Activated CD8-positive, alpha-beta memory T cell treated with anti-CD3 and anti-CD28 coated beads, Interleukin-2, amount 10 ng/mL, durations not matched to agents 7 days and 5 days (primary cell): ENCODE measurements at regions not wholly inside any gene's neighbourhood (a gene's known extent, or its start where the extent isn't known, plus 50 kb on each side); places are given as distances from the start of the nearest gene placed in this dataset.

Experiments
- ATAC-seq: fragments of 150-1000 bp; cut with Tn5 transposase; one replicate; pipeline ENCODE4 v1.10.0; 2021; ENCODE audit warnings: moderate library complexity
- CTCF ChIA-PET: fragments of 350-600 bp; sonication (Branson Sonifier 250); formaldehyde crosslinking; loops from one replicate; lab custom pipeline; 2021; ENCODE audit warnings: antibody characterized with exemption; lab: Charles Lee
- DNase-seq: peaks from one replicate; pipeline ENCODE4 v3.0.0-alpha.2; 2020
- H3K27ac Mint-ChIP-seq: one replicate; pipeline ENCODE4 v1.8.0; 2021; ENCODE audit warnings: mild to moderate bottlenecking, mixed read lengths
- H3K27me3 Mint-ChIP-seq: one replicate; pipeline ENCODE4 v1.8.0; 2021; ENCODE audit warnings: mixed read lengths
- H3K36me3 Mint-ChIP-seq: one replicate; pipeline ENCODE4 v1.8.0; 2021; ENCODE audit warnings: mild to moderate bottlenecking, mixed read lengths
- H3K4me1 Mint-ChIP-seq: one replicate; pipeline ENCODE4 v1.8.0; 2021; ENCODE audit warnings: mixed read lengths
- H3K4me3 Mint-ChIP-seq: one replicate; pipeline ENCODE4 v1.8.0; 2021; ENCODE audit warnings: mild to moderate bottlenecking, moderate library complexity, mixed read lengths
- H3K9me3 Mint-ChIP-seq: one replicate; pipeline ENCODE4 v1.8.0; 2022; ENCODE audit warnings: low read depth, mixed read lengths

DNA sequence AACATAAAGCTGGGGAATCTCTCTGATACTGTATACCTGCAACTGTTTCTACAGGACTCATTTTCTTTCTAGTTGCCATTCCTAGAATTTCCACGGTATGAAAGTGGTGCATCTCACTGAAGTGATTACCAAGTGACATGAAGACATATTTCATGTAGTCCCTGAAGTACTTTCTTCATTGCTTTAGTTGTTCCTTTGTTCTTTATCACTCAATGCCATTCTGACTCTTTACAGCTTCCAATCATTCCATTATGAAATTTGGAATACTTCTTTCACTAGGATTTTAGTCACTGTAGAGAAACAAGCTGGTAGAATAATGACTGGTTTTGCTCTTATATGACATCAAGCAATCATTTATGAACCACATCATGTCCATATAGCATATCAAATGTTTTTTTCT is 645.1 kb downstream of the CDH18 start:
- CTCF ChIA-PET: no interaction called here
- no peak for ATAC-seq
- no peaks in the 10 kb centered on the region for H3K4me1 Mint-ChIP-seq

DNA sequence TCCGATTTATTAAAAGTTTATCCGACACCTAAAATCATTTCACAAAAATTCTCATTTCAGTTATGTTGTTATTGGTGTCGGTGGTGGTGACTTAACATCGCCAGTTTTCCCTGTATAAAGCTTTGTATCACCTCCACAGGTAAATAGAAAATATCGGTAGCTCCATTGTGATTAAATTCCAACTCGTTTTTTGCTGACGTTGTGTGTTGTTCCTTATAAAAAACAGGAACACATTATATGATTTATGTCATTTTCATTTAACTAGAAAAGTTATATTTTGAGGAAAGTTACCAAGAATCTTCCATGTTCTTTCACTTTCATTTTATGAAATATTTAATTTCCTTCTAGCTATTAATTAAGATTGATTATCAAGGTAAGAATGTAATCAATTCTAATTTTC is 635.9 kb downstream of the CDH18 start:
- CTCF ChIA-PET: no interaction called here
- H3K4me1 Mint-ChIP-seq: no peaks in the 10 kb centered on the region
- H3K36me3 Mint-ChIP-seq: no peaks in the 10 kb centered on the region
- H3K27me3 Mint-ChIP-seq: no peaks in the 10 kb centered on the region
- H3K27ac Mint-ChIP-seq: no peak overlapping the region
- no peak for ATAC-seq
- H3K4me3 Mint-ChIP-seq: no peak overlapping the region
- no peak for DNase-seq
- H3K9me3 Mint-ChIP-seq: peaks cover 2% of the 10 kb centered on the region

More for the DNA sequence above, 645.1 kb downstream of the CDH18 start:
- Mint-ChIP-seq H3K27me3 (no peaks in the 10 kb centered on the region), H3K36me3 (no peaks in the 10 kb centered on the region), H3K27ac (no peak overlapping the region), H3K4me3 (no peak overlapping the region), H3K9me3 (peaks cover 4% of the 10 kb centered on the region)
- DNase-seq: no peak

DNA sequence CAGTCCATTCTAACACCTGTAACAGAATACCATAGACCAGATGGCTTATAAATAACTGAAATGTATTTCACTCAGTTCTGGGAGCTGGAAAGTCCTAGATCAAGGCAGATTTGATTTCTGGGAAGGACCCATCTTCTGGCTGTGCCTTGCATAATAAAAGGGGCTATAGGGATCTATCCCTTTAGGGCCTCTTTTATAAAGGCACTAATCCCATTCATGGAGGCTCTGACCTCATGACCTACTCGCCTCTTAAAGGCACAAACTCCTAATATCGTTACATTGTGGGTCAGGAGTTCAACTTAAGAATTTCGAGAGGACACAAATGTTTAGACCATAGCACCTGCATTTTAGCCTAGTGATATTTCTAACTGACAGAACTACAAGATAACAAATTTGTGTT is 619.0 kb downstream of the CDH18 start:
- Mint-ChIP-seq H3K27ac (no peak overlapping the region), H3K9me3 (peaks cover 12% of the 10 kb centered on the region), H3K4me1 (no peaks in the 10 kb centered on the region), H3K4me3 (no peak overlapping the region), H3K27me3 (no peaks in the 10 kb centered on the region), H3K36me3 (no peaks in the 10 kb centered on the region)
- ATAC-seq (no peak), DNase-seq (no peak)
- CTCF ChIA-PET: no interaction called here

DNA sequence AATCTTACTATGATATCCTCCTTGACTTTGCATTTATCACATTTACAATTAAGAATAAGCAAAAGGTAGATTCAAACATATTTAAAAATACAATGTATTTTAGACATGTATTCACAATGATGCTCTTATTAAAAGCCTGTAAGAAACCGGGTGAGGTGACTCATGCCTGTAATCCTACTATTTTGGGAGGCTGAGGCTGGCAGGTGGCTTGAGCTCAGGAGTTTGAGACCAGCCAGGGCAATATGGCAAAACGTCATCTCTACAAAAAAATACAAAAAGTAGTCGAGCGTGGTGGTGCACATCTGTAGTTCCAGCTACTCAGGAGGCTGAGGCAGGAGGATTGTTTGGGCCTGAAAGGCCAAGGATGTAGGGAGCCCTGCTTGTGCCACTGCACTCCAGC is 618.4 kb downstream of the CDH18 start:
- peaks cover 12% of the 10 kb centered on the region for H3K9me3 Mint-ChIP-seq
- H3K4me1 Mint-ChIP-seq: no peaks in the 10 kb centered on the region
- H3K27me3 Mint-ChIP-seq: no peaks in the 10 kb centered on the region
- H3K36me3 Mint-ChIP-seq: no peaks in the 10 kb centered on the region
- no peak overlapping the region for H3K27ac Mint-ChIP-seq
- H3K4me3 Mint-ChIP-seq: no peak overlapping the region
- CTCF ChIA-PET: no interaction called here
- no peak for DNase-seq
- ATAC-seq: no peak

DNA sequence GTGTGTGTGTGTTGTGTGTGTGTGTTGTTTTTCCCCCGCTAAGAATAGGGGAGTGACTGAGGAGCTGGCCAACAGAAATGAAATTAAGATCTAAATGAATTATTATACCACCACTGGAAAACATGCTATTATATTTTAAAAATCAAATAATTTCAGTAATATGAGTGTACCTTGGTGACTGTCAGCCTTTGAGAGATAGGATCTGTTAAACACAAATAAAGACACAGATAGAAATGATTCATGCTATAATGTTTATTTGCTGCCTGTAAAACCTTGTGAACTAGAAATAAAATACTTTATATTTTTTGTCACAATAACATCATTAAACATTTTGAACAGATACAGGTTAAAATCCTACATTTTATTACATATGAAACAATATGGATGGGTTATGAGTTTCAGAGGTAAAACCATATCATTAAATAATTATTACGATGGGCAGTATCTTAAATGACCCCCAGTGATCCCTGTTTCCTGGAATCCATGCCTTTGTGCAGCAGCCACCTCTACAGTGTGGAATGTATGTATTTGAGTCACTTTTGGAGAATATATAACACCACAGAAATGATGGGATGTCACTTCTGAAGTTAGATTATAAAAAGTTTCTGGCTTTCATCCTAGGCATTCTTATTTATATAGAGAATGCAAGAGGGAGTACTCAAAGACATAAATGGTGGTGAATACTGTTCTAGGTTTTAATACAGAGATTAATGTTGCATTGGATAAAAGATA is 617.2 kb downstream of the CDH18 start:
- H3K36me3 Mint-ChIP-seq: no peaks in the 10 kb centered on the region
- CTCF ChIA-PET: no interaction called here
- DNase-seq (no peak), ATAC-seq (no peak)
- peaks cover 8% of the 10 kb centered on the region for H3K9me3 Mint-ChIP-seq
- H3K27ac Mint-ChIP-seq: no peak overlapping the region
- H3K4me3 Mint-ChIP-seq: no peak overlapping the region
- no peaks in the 10 kb centered on the region for H3K4me1 Mint-ChIP-seq
- H3K27me3 Mint-ChIP-seq: no peaks in the 10 kb centered on the region

DNA sequence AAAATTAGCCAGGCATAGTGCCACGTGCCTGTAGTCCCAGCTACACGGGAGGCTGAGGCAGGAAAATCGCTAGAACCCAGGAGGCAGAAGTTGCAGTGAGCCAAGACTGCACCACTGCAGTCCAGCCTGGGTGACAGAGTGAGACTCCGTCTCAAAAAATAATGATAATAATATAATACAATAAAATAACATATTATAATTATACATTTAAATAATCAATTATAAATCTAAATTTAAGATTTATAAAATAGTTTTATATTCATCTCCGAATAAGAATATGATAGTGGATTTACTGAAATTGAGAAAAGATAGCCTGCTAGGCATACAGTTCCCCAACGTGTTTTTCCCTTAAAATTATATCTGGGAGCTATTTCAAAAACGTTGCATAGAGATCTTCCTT is 599.6 kb downstream of the CDH18 start:
- Mint-ChIP-seq H3K9me3 (peaks cover 7% of the 10 kb centered on the region), H3K36me3 (no peaks in the 10 kb centered on the region), H3K4me3 (no peak overlapping the region), H3K27me3 (no peaks in the 10 kb centered on the region), H3K4me1 (no peaks in the 10 kb centered on the region), H3K27ac (no peak overlapping the region)
- CTCF ChIA-PET: no interaction called here
- ATAC-seq: no peak
- DNase-seq: no peak

DNA sequence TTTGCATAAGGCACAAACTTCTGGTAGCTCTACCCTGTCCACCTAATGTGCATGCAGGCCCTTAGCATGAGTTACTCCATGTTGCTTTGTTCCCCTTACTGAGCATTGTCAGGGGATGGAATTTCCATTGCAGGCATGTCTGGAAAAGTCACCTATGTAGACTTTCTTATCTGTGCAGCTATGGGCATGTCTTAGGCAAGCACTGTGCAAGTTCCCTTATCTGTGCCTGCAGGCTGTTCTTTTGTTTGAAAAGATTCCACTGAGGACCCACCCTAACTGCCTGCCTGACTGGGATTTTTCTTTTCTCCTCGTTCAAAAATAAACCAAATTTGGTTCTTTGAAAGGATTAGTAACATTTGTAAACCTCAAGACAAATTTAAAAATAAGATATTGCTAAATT is 587.0 kb downstream of the CDH18 start:
- Mint-ChIP-seq H3K9me3 (no peaks in the 10 kb centered on the region), H3K4me1 (no peaks in the 10 kb centered on the region), H3K27me3 (no peaks in the 10 kb centered on the region), H3K36me3 (no peaks in the 10 kb centered on the region), H3K4me3 (no peak overlapping the region), H3K27ac (no peak overlapping the region)
- no peak for ATAC-seq
- no peak for DNase-seq
- CTCF ChIA-PET: no interaction called here

DNA sequence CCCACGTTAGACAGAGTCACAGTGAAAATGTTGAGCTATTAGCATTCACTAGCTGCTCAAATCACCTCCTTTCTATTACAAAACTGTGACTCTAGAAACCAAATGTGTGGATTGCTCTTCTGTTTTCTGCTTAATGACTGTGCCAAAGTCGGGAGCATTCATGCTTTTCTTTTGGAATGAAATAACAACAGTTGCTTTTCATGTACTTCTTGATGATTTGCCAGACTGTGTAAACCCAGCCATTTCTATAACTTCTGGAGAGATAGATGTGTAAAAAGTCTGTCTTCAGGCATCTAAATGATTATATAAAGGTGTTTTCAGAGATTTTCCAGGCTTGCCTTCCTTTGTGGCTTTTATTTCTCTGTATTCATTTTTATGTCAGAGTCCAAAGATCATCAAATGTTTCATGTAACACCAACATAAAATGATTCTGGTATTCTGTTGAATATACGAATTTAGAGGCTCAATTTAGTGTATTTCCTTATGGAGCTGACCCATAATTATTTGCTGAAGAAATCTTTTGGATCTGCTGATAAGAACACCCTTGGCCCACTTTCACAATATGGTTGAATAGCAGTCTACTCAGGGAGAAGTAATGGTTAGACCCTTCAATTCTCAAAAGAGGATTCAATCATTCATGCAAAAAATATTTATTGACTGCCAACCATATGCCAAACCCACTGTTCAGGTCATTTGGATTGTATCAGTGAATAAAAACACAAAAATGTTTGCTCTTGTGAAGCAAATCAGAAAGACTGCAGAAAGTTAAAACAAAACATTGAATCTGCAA is 581.2 kb downstream of the CDH18 start:
- ATAC-seq (no peak), DNase-seq (no peak)
- H3K4me3 Mint-ChIP-seq: no peak overlapping the region
- H3K27me3 Mint-ChIP-seq: no peaks in the 10 kb centered on the region
- CTCF ChIA-PET: no interaction called here
- no peaks in the 10 kb centered on the region for H3K4me1 Mint-ChIP-seq
- no peaks in the 10 kb centered on the region for H3K36me3 Mint-ChIP-seq
- H3K27ac Mint-ChIP-seq: no peak overlapping the region
- H3K9me3 Mint-ChIP-seq: peaks cover 8% of the 10 kb centered on the region

DNA sequence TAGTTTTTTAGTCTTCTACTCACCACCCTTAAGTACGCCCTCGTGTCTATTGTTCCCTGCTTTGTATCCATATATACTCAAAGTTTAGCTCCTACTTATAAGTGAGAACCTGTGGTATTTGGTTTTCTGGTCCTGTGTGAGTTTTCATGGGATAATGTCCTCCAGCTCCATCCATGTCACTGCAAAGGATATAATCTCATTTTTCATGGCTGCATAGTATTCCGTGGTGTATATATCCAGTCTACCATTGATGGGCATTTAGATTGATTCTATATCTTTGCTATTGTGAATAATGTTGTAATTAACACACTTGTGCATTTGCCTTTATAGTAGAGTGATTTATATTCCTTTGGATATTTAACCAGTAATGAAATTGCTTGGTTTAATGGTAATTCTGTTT is 579.9 kb downstream of the CDH18 start:
- H3K27me3 Mint-ChIP-seq: no peaks in the 10 kb centered on the region
- no peaks in the 10 kb centered on the region for H3K36me3 Mint-ChIP-seq
- ATAC-seq (no peak), DNase-seq (no peak)
- peaks cover 8% of the 10 kb centered on the region for H3K9me3 Mint-ChIP-seq
- no peak overlapping the region for H3K4me3 Mint-ChIP-seq
- CTCF ChIA-PET: no interaction called here
- H3K4me1 Mint-ChIP-seq: no peaks in the 10 kb centered on the region
- no peak overlapping the region for H3K27ac Mint-ChIP-seq

DNA sequence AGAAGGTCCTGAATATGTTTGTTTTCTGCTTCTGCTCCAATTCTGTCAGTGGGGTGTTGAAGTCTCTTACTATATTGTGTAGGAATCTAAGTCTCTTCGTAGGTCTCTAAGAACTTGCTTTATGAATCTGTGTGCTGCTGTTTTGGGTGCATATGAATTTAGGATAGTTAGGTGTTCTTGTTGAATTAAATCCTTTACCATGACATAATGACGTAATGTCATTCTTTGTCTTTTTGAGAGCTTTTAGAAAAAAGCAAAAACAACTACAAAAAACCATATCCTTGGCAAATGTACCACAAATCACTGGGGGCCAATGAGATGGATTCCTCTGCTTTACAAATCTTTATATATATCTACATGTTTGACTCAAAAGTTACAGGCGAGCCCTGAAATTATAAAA is 576.1 kb downstream of the CDH18 start:
- Mint-ChIP-seq H3K4me3 (no peak overlapping the region), H3K36me3 (no peaks in the 10 kb centered on the region), H3K9me3 (peaks cover 11% of the 10 kb centered on the region), H3K4me1 (no peaks in the 10 kb centered on the region), H3K27ac (no peak overlapping the region), H3K27me3 (no peaks in the 10 kb centered on the region)
- ATAC-seq: no peak
- CTCF ChIA-PET: no interaction called here
- no peak for DNase-seq
